ENCODE measurements at regions not wholly inside any gene's neighbourhood (a gene's known extent, or its start where the extent isn't known, plus 50 kb on each side); places are given as distances from the start of the nearest gene placed in this dataset.

GRCh38 chr6:113103634-113104361, 753.3 kb upstream of the MARCKS start:
- H3K4me3 ChIP-seq (replicated peaks in 1 of 2; ENCODE audit: low read depth in 1 of 2, low read length in 2 of 2): no peak overlapping the region
- ChIA-PET RAD21 (ENCODE audit: low non-redundant PET in 1 of 2, low total read pairs in 2 of 2, uncharacterized antibody in 2 of 2, unreplicated experiment in 2 of 2) (no interaction called here), POLR2A (no interaction called here), CTCF (no interaction called here)
- intact Hi-C loops (cut with micrococcal nuclease): no loop called here
- H3K4me2 ChIP-seq (ENCODE audit: low read length): no peak overlapping the region
- H2AFZ ChIP-seq (ENCODE audit: low read depth, low read length, poor library complexity, severe bottlenecking): no peak overlapping the region
- no peak overlapping the region for H3K9ac ChIP-seq (ENCODE audit: low read length)
- BruUV-seq (replicated peaks): no TSS peak
- H3K9me2 ChIP-seq (ENCODE audit: insufficient read depth): no peaks in the 10 kb centered on the region
- DNase-seq (ENCODE audit: low read depth, low spot score): no peak
- H4K20me1 ChIP-seq (ENCODE audit: insufficient read depth): no peaks in the 10 kb centered on the region
- no peaks in the 10 kb centered on the region for H3K36me3 ChIP-seq (ENCODE audit: control insufficient read depth in 1 of 2, insufficient read depth in 2 of 2, low read length in 2 of 2)
- no peaks in the 10 kb centered on the region for H3K27me3 ChIP-seq (ENCODE audit: insufficient read depth, low read length)
- H3K4me1 ChIP-seq (ENCODE audit: control insufficient read depth in 1 of 2, insufficient read depth in 2 of 2, low read length in 2 of 2): no peaks in the 10 kb centered on the region
- H3K9me3 ChIP-seq (ENCODE audit: control insufficient read depth in 1 of 2, insufficient read depth in 1 of 2, low read depth in 1 of 2, low read length in 2 of 2): no peaks in the 10 kb centered on the region
- H3K27ac ChIP-seq (ENCODE audit: low read depth, low read length): no peak overlapping the region
- no peak for TF ChIP-seq EGR1 (IDR thresholded peaks at IDR 0.05; ENCODE audit: low read depth)
- TF ChIP-seq ZBTB33 (IDR thresholded peaks at IDR 0.05; ENCODE audit: extremely low read depth, insufficient replicate concordance, low read length): no peak
- no peak for TF ChIP-seq POLR2AphosphoS5 (IDR thresholded peaks at IDR 0.05; ENCODE audit: low read depth, low read length)
- TF ChIP-seq MAX (IDR thresholded peaks at IDR 0.05): no peak
- no peak for TF ChIP-seq JUND (IDR thresholded peaks at IDR 0.05)
- no peak for TF ChIP-seq RAD21 (IDR thresholded peaks at IDR 0.05; ENCODE audit: low read depth)
- TF ChIP-seq ELF1 (IDR thresholded peaks at IDR 0.05; ENCODE audit: borderline replicate concordance, low read depth): no peak
- no peak for TF ChIP-seq SP1 (IDR thresholded peaks at IDR 0.05; ENCODE audit: low read depth)
- TF ChIP-seq CTCF (IDR thresholded peaks at IDR 0.05 in 2 of 3, conservative IDR thresholded peaks at IDR 0.05 in 1 of 3; ENCODE audit: borderline replicate concordance in 1 of 3, insufficient read depth in 1 of 3, low read depth in 2 of 3, low read length in 2 of 3): no peak
- TF ChIP-seq CBX3 (IDR thresholded peaks at IDR 0.05; ENCODE audit: low read depth): no peak
- TF ChIP-seq FOSL1 (IDR thresholded peaks at IDR 0.05; ENCODE audit: low read depth): no peak
- no peak for TF ChIP-seq POLR2A (IDR thresholded peaks at IDR 0.05; ENCODE audit: borderline replicate concordance, extremely low read depth, insufficient read depth, insufficient read length)
- TF ChIP-seq ATF3 (IDR thresholded peaks at IDR 0.05): no peak
- no peak for TF ChIP-seq SRF (IDR thresholded peaks at IDR 0.05; ENCODE audit: low read depth)
- TF ChIP-seq ZFX (IDR thresholded peaks at IDR 0.05): no peak
- no peak for TF ChIP-seq REST (IDR thresholded peaks at IDR 0.05; ENCODE audit: low read depth)
- TF ChIP-seq EZH2 (IDR thresholded peaks at IDR 0.05): no peak
- TF ChIP-seq ZNF274 (IDR thresholded peaks at IDR 0.05; ENCODE audit: low read depth, low read length): no peak
- no peak for TF ChIP-seq CEBPB (IDR thresholded peaks at IDR 0.05; ENCODE audit: low read depth)
- TF ChIP-seq SIN3A (IDR thresholded peaks at IDR 0.05; ENCODE audit: low read depth): no peak
- ATAC-seq: no peak
- H3K79me2 ChIP-seq (ENCODE audit: insufficient read depth, low read length): no peaks in the 10 kb centered on the region
